ENCODE measurements at regions not wholly inside any gene's neighbourhood (a gene's known extent, or its start where the extent isn't known, plus 50 kb on each side); places are given as distances from the start of the nearest gene placed in this dataset.

GRCh38 chr20:56835829-56836550 is 206.9 kb downstream of the TFAP2C start:
- H3K4me3 Mint-ChIP-seq = no peak overlapping the region
- no peaks in the 10 kb centered on the region for H3K36me3 Mint-ChIP-seq (ENCODE audit: low read depth)
- H3K27me3 Mint-ChIP-seq (ENCODE audit: insufficient read depth) = peaks cover 28% of the 10 kb centered on the region
- no peaks in the 10 kb centered on the region for H3K9me3 Mint-ChIP-seq
- H3K4me1 Mint-ChIP-seq (ENCODE audit: low read depth) = no peaks in the 10 kb centered on the region
- TF ChIP-seq, protein P1, sequence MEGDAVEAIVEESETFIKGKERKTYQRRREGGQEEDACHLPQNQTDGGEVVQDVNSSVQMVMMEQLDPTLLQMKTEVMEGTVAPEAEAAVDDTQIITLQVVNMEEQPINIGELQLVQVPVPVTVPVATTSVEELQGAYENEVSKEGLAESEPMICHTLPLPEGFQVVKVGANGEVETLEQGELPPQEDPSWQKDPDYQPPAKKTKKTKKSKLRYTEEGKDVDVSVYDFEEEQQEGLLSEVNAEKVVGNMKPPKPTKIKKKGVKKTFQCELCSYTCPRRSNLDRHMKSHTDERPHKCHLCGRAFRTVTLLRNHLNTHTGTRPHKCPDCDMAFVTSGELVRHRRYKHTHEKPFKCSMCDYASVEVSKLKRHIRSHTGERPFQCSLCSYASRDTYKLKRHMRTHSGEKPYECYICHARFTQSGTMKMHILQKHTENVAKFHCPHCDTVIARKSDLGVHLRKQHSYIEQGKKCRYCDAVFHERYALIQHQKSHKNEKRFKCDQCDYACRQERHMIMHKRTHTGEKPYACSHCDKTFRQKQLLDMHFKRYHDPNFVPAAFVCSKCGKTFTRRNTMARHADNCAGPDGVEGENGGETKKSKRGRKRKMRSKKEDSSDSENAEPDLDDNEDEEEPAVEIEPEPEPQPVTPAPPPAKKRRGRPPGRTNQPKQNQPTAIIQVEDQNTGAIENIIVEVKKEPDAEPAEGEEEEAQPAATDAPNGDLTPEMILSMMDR (IDR thresholded peaks at IDR 0.05) = no peak
- no peak for DNase-seq
- H3K27ac Mint-ChIP-seq = no peak overlapping the region

GRCh38 chr20:56839222-56839621 is 210.1 kb downstream of the TFAP2C start:
- Mint-ChIP-seq H3K27me3 (ENCODE audit: insufficient read depth) (peaks cover 36% of the 10 kb centered on the region), H3K27ac (no peak overlapping the region)

DNA sequence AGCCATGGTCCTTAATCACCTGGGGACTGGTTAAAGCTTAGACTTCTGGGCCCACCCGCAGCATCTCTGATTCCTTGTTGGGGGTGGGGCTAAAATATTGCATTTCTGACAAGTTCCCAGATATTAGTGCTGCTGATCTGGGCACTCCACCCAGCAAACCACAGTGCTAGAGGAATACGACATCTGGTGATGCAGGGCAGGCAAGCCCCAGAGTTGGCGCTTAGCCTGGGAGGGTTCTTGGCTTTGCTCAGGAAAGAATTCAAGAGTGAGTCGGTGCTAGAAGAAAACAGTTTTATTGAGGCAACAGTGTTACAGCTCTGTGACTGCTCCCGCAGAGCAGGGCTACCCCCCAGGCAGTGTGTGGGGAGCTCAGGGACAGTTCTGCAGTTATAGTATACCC is 210.7 kb downstream of the TFAP2C start:
- Mint-ChIP-seq H3K36me3 (ENCODE audit: low read depth) (no peaks in the 10 kb centered on the region), H3K27ac (no peak overlapping the region), H3K9me3 (no peaks in the 10 kb centered on the region), H3K4me1 (ENCODE audit: low read depth) (no peaks in the 10 kb centered on the region), H3K27me3 (ENCODE audit: insufficient read depth) (peaks cover 37% of the 10 kb centered on the region), H3K4me3 (no peak overlapping the region)
- no peak for DNase-seq
- TF ChIP-seq, protein P1 (IDR thresholded peaks at IDR 0.05) = no peak

More at GRCh38 chr20:56839222-56839621, 210.1 kb downstream of the TFAP2C start:
- no peak for DNase-seq
- TF ChIP-seq, protein P1 (IDR thresholded peaks at IDR 0.05) = no peak
- Mint-ChIP-seq H3K4me1 (ENCODE audit: low read depth) (no peaks in the 10 kb centered on the region), H3K9me3 (no peaks in the 10 kb centered on the region), H3K4me3 (no peak overlapping the region), H3K36me3 (ENCODE audit: low read depth) (no peaks in the 10 kb centered on the region)

DNA sequence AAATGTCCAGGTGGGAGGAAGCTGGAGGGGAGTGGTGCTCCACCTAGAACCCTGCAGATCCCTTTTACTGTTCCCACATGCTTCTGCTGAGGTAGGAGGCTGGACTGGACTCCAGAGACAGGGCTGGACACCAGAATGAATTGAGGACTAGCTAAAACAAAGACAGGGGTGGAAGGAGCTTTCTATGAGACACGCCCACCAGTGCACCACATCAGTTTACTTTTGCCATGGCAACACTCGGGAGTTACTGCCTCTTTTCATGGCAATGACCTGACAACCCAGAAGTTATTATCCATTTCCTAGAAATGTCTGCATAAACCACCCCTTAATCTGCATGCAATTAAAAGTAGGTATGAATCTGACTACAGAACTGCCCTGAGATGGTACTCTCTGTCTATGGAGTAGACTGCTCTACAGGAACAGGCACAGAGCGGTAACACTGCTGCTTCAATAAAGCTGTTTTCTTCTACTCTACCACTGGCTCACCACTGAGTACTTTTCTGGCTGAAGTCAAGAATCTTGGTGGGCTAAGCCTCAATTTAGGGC is 211.7 kb downstream of the TFAP2C start:
- Mint-ChIP-seq H3K9me3 (no peaks in the 10 kb centered on the region), H3K27me3 (ENCODE audit: insufficient read depth) (peaks cover 40% of the 10 kb centered on the region), H3K27ac (no peak overlapping the region), H3K4me1 (ENCODE audit: low read depth) (no peaks in the 10 kb centered on the region), H3K4me3 (no peak overlapping the region), H3K36me3 (ENCODE audit: low read depth) (no peaks in the 10 kb centered on the region)
- TF ChIP-seq, protein P1 (IDR thresholded peaks at IDR 0.05) = no peak
- no peak for DNase-seq

DNA sequence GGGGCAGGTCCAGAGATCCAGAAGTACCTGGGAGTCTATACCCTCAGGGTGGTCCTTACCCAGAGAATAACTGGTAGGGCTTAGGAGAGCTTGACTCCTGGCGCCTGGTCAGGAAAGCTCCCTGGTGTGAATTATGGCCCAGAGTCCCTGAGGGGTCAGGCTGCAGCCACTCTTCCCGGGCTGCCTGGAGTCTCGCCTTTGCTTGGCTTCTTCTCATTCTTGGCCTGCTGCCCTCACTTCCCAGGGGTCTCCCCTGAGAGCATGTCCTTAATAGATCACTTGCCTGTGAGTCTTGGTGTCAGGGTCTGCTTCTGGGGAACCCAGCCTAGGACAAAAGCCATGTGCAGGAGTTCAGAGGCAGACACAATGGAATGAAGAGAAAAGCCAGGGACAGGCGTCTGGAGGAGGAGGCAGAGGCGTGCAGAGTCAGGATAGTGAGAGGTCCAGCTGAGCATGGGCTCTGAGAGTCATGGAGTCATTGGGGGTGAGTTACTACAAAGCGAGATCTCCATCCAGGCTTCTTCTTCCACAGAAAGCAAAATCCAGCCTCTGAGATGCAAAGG is 212.3 kb downstream of the TFAP2C start:
- Mint-ChIP-seq H3K27me3 (ENCODE audit: insufficient read depth) (peaks cover 40% of the 10 kb centered on the region), H3K27ac (no peak overlapping the region), H3K9me3 (no peaks in the 10 kb centered on the region), H3K4me1 (ENCODE audit: low read depth) (no peaks in the 10 kb centered on the region), H3K4me3 (no peak overlapping the region), H3K36me3 (ENCODE audit: low read depth) (no peaks in the 10 kb centered on the region)
- no peak for DNase-seq
- TF ChIP-seq, protein P1 (IDR thresholded peaks at IDR 0.05) = no peak

Data from HFFc6 (cell line).